Esophagus squamous epithelium (tissue), 5 donors: ENCODE measurements at regions not wholly inside any gene's neighbourhood (a gene's known extent, or its start where the extent isn't known, plus 50 kb on each side); places are given as distances from the start of the nearest gene placed in this dataset.
A peak's percentile ranks its signal among the peaks of the same experiment; 100 is the strongest.

ENCODE experiments used
- DNase-seq: peaks from one replicate; lab custom pipeline; 2025; lab: John Stamatoyannopoulos, UW
- H3K27ac ChIP-seq, 4 donors: fragments of 200-600 bp; sonication (generic); one replicate each; pipeline ENCODE4 v1.5.1; 2016 to 2019; ENCODE audit warnings: mild to moderate bottlenecking in 1 of 4
- H3K27me3 ChIP-seq, 4 donors: fragments of 200-600 bp; sonication (generic); 1 replicate in 3 of 4; 2 replicates in 1 of 4; pipeline versions ENCODE4 v1.5.1 to v1.6.0; 2017 to 2021; ENCODE audit warnings: antibody characterized with exemption in 1 of 4
- H3K36me3 ChIP-seq, 3 donors: fragments of 200-600 bp; sonication (generic); one replicate each; pipeline ENCODE4 v1.5.1; 2016 to 2019
- H3K4me1 ChIP-seq, 3 donors: fragments of 200-600 bp; sonication (generic); one replicate each; pipeline ENCODE4 v1.5.1; 2017 to 2019
- H3K4me3 ChIP-seq, 4 donors: fragments of 200-600 bp; sonication (generic); 1 replicate in 3 of 4; 2 replicates in 1 of 4; pipeline ENCODE4 v1.5.1; 2016 to 2019; ENCODE audit warnings: mild to moderate bottlenecking in 2 of 4, moderate library complexity in 1 of 4
- H3K9me3 ChIP-seq, 3 donors: fragments of 200-600 bp; sonication (generic); one replicate each; pipeline ENCODE4 v1.5.1; 2016 to 2019
- CTCF ChIP-seq, 6 experiments: fragments of 450-650 bp in 4 of 6; fragments of 200-600 bp in 2 of 6; sonication (generic) in 2 of 6; IDR thresholded peaks; one replicate each; pipeline ENCODE4 v1.5.1; 2016 to 2019; ENCODE audit warnings: antibody characterized with exemption in 6 of 6, mild to moderate bottlenecking in 4 of 6, moderate library complexity in 4 of 6
- POLR2A ChIP-seq, 4 donors: fragments of 450-650 bp; IDR thresholded peaks; one replicate each; pipeline ENCODE4 v1.6.1; 2017; ENCODE audit warnings: antibody characterized with exemption in 4 of 4, mild to moderate bottlenecking in 4 of 4, moderate library complexity in 3 of 4
- WGBS, 2 donors: methylation state at CpG; one replicate each; pipeline ENCODE4 v1.1.5; 2018; 5-methylcytosine and 5-hydroxymethylcytosine counted together
- intact Hi-C: fragments of 100-400 bp; cut with DNase I; formaldehyde crosslinking; loops from one replicate; pipeline ENCODE4 v1.15.0; 2022
- donor health status: DM: yes; HTN: yes; CAD: no.

- Histone ChIP-seq H3K4me3 (no peak overlapping the region), H3K36me3 (no peaks in the 10 kb centered on the region), H3K27me3 (peaks cover 0 to 26% (median 0%) of the 10 kb centered on the region in 4 donors), H3K9me3 (no peaks in the 10 kb centered on the region), H3K4me1 (peaks cover 4 to 30% (median 5%) of the 10 kb centered on the region in 3 donors), H3K27ac (peak overlapping the region in 1 of 4 donors; percentile 97)
- TF ChIP-seq CTCF (IDR thresholded peaks at IDR 0.05) (no peak), POLR2A (IDR thresholded peaks at IDR 0.05) (no peak)
- no peak for DNase-seq
- 68 to 73% methylated on average over 8 of the region's 8 CpGs for WGBS, 2 donors
- intact Hi-C loops = no loop called here
Observed at GRCh38 chr6:26206868-26207801, 119.9 kb downstream of the HFE start.

- Histone ChIP-seq H3K9me3 (peaks cover 0 to 8% (median 0%) of the 10 kb centered on the region in 3 donors), H3K4me3 (no peak overlapping the region), H3K27me3 (peaks cover 0 to 31% (median 1%) of the 10 kb centered on the region in 4 donors), H3K36me3 (no peaks in the 10 kb centered on the region), H3K27ac (no peak overlapping the region), H3K4me1 (peaks cover 4 to 28% (median 6%) of the 10 kb centered on the region in 3 donors)
- no peak for DNase-seq
- TF ChIP-seq POLR2A (IDR thresholded peaks at IDR 0.05) (no peak), CTCF (IDR thresholded peaks at IDR 0.05) (no peak)
- intact Hi-C loops = no loop called here
- WGBS, 2 donors = 80 to 93% methylated on average over 1 of the region's 1 CpG
Observed at GRCh38 chr6:26211963-26212362, 124.7 kb downstream of the HFE start.

GRCh38 chr6:26213334-26214075 is 126.3 kb downstream of the HFE start:
- 95 to 100% methylated on average over 2 of the region's 2 CpGs for WGBS, 2 donors
- Histone ChIP-seq H3K4me1 (peaks cover 6 to 36% (median 13%) of the 10 kb centered on the region in 3 donors), H3K36me3 (no peaks in the 10 kb centered on the region), H3K4me3 (no peak overlapping the region), H3K27me3 (peaks cover 0 to 43% (median 2%) of the 10 kb centered on the region in 4 donors), H3K27ac (no peak overlapping the region), H3K9me3 (peaks cover 0 to 8% (median 0%) of the 10 kb centered on the region in 3 donors)
- TF ChIP-seq CTCF (IDR thresholded peaks at IDR 0.05) = no peak
- no peak for TF ChIP-seq POLR2A (IDR thresholded peaks at IDR 0.05)
- intact Hi-C loops = no loop called here
- DNase-seq = no peak

- Histone ChIP-seq H3K36me3 (no peaks in the 10 kb centered on the region), H3K9me3 (peaks cover 0 to 8% (median 0%) of the 10 kb centered on the region in 3 donors), H3K27me3 (peaks cover 0 to 47% (median 2%) of the 10 kb centered on the region in 4 donors), H3K4me1 (peaks cover 6 to 36% (median 13%) of the 10 kb centered on the region in 3 donors), H3K4me3 (peak overlapping the region in 3 of 4 donors; percentile 58 to 73 (median 59)), H3K27ac (peak overlapping the region; percentile 86 to 98 (median 97))
- WGBS, 2 donors = 31 to 34% methylated on average over 21 to 28 of the region's 32 CpGs
- no peak for DNase-seq
- intact Hi-C loops = no loop called here
- TF ChIP-seq CTCF (IDR thresholded peaks at IDR 0.05) = no peak
- TF ChIP-seq POLR2A (IDR thresholded peaks at IDR 0.05) = no peak
Observed at GRCh38 chr6:26214803-26215584, 127.8 kb downstream of the HFE start.
